Left hindlimb (tissue), 1 donor: ENCODE measurements at regions not wholly inside any gene's neighbourhood (a gene's known extent, or its start where the extent isn't known, plus 50 kb on each side); places are given as distances from the start of the nearest gene placed in this dataset.

ENCODE experiments used
- DNase-seq: peaks from one replicate; pipeline ENCODE4 v3.0.0-alpha.2; 2018

- DNase-seq: no peak
Measured at GRCh38 chr1:244157731-244158438, 106.8 kb downstream of the ZBTB18 start.

GRCh38 chr1:244159646-244160045 lies 108.6 kb downstream of the ZBTB18 start:
- no peak for DNase-seq

- no peak for DNase-seq
Measured at GRCh38 chr1:244160455-244161235, 109.6 kb downstream of the ZBTB18 start.

- DNase-seq: no peak
Measured at GRCh38 chr1:244161236-244161510, 110.1 kb downstream of the ZBTB18 start.

- DNase-seq: no peak
Measured at GRCh38 chr1:244162786-244163530, 111.9 kb downstream of the ZBTB18 start.

- peak; percentile 34 for DNase-seq
Measured at GRCh38 chr1:244163861-244164510, 112.9 kb downstream of the ZBTB18 start.

GRCh38 chr1:244164511-244164890 lies 113.4 kb downstream of the ZBTB18 start:
- DNase-seq: no peak

- no peak for DNase-seq
Measured at GRCh38 chr1:244165021-244165420, 113.9 kb downstream of the ZBTB18 start.

GRCh38 chr1:244165701-244166100 lies 114.6 kb downstream of the ZBTB18 start:
- no peak for DNase-seq

- no peak for DNase-seq
Measured at GRCh38 chr1:244171241-244171985, 120.3 kb downstream of the ZBTB18 start.

GRCh38 chr1:244173240-244173639 lies 122.2 kb downstream of the ZBTB18 start:
- no peak for DNase-seq

- DNase-seq: no peak
Measured at GRCh38 chr1:244173769-244174168, 122.7 kb downstream of the ZBTB18 start.

GRCh38 chr1:244174922-244175521 lies 123.9 kb downstream of the ZBTB18 start:
- no peak for DNase-seq

GRCh38 chr1:244176201-244176600 lies 125.1 kb downstream of the ZBTB18 start:
- DNase-seq: no peak

- DNase-seq: no peak
Measured at GRCh38 chr1:244180256-244180655, 129.2 kb downstream of the ZBTB18 start.

- no peak for DNase-seq
Measured at GRCh38 chr1:244181867-244182266, 130.8 kb downstream of the ZBTB18 start.

GRCh38 chr1:244183037-244183436 lies 132.0 kb downstream of the ZBTB18 start:
- DNase-seq: no peak

- DNase-seq: no peak
Measured at GRCh38 chr1:244186372-244186771, 135.3 kb downstream of the ZBTB18 start.

- no peak for DNase-seq
Measured at GRCh38 chr1:244187310-244187709, 136.2 kb downstream of the ZBTB18 start.

GRCh38 chr1:244191581-244191980 lies 140.5 kb downstream of the ZBTB18 start:
- DNase-seq: no peak

GRCh38 chr1:244192325-244192724 lies 141.2 kb downstream of the ZBTB18 start:
- no peak for DNase-seq
